ENCODE measurements at regions not wholly inside any gene's neighbourhood (a gene's known extent, or its start where the extent isn't known, plus 50 kb on each side); places are given as distances from the start of the nearest gene placed in this dataset.

- Histone ChIP-seq H3K27me3 (ENCODE audit: insufficient read depth, low read length) (peaks cover 9% of the 10 kb centered on the region; the same call in 1 of the 2 replicates), H3K79me1 (ENCODE audit: insufficient read depth, low read depth, low read length, poor library complexity, severe bottlenecking) (no peaks in the 10 kb centered on the region), H3K18ac (ENCODE audit: insufficient read length, low read depth, low read length) (no peak overlapping the region), H3K79me2 (ENCODE audit: insufficient read depth, low read length) (no peaks in the 10 kb centered on the region), H4K5ac (ENCODE audit: insufficient read length, low read depth, low read length) (no peak overlapping the region), H3K4ac (ENCODE audit: low read depth, low read length) (no peak overlapping the region), H2BK120ac (ENCODE audit: low read depth, low read length, poor library complexity, severe bottlenecking) (no peak overlapping the region), H2BK12ac (ENCODE audit: insufficient read length, low read depth, low read length) (no peak overlapping the region), H3K4me2 (ENCODE audit: insufficient read depth, insufficient read length, low read length) (no peak overlapping the region), H3K9me3 (ENCODE audit: control insufficient read depth, low read depth, low read length) (no peaks in the 10 kb centered on the region), H3K23ac (ENCODE audit: insufficient read length, low read depth, low read length) (no peak overlapping the region), H4K20me1 (ENCODE audit: control insufficient read depth, insufficient read depth, insufficient read length) (peaks cover 2% of the 10 kb centered on the region), H3K23me2 (ENCODE audit: insufficient read length, low read depth, low read length, poor library complexity, severe bottlenecking) (no peaks in the 10 kb centered on the region), H2BK15ac (ENCODE audit: low read depth, low read length) (no peak overlapping the region), H3K4me1 (ENCODE audit: insufficient read depth, low read length) (no peaks in the 10 kb centered on the region), H2BK5ac (ENCODE audit: insufficient read length, low read length) (no peak overlapping the region), H2AK5ac (ENCODE audit: insufficient read length, low read length) (no peak overlapping the region), H3T11ph (ENCODE audit: low read length) (no peak overlapping the region), H3K27ac (ENCODE audit: insufficient read length, low read depth, low read length) (no peak overlapping the region), H4K8ac (replicated peaks; ENCODE audit: insufficient read length, low read depth, low read length) (no peak overlapping the region), H2BK20ac (ENCODE audit: low read depth, low read length, poor library complexity, severe bottlenecking) (no peak overlapping the region), H3K14ac (ENCODE audit: insufficient read depth, low read length) (no peak overlapping the region), H2AFZ (ENCODE audit: low read length) (no peak overlapping the region), H4K91ac (ENCODE audit: insufficient read length, low read depth, low read length) (no peak overlapping the region), H3K56ac (ENCODE audit: insufficient read length, low read depth, low read length) (no peak overlapping the region), H3K9ac (ENCODE audit: extremely low read depth, insufficient read length, low read length) (no peak overlapping the region)
- Mint-ChIP-seq H3K36me3 (ENCODE audit: insufficient read depth in 1 of 3, low read depth in 3 of 3) (peaks cover 2 to 8% (median 4%) of the 10 kb centered on the region in 3 experiments; a peak in 3 of 7 replicates), H3K27ac (no peak overlapping the region), H3K4me1 (peaks cover 3 to 8% of the 10 kb centered on the region in 2 experiments; a peak in 3 of 4 replicates), H3K9me3 (peaks cover 8 to 19% of the 10 kb centered on the region in 2 experiments; a peak in 3 of 5 replicates), H3K27me3 (ENCODE audit: low read depth) (peaks cover 99% of the 10 kb centered on the region), H3K4me3 (no peak overlapping the region)
- no peak for DNase-seq
- no peak for TF ChIP-seq CTCF (conservative IDR thresholded peaks at IDR 0.05)
- no CpG with 5 or more reads among the region's 10 CpGs for WGBS (ENCODE audit: extremely low coverage, insufficient read length, low lambda C conversion rate)
Measured at GRCh38 chr2:242040303-242040655, 170.8 kb downstream of the RTP5 start.
